Left lung (tissue), 4 donors: ENCODE measurements at regions not wholly inside any gene's neighbourhood (a gene's known extent, or its start where the extent isn't known, plus 50 kb on each side); places are given as distances from the start of the nearest gene placed in this dataset.

Experiments used
- ATAC-seq: fragments of 200-7000 bp; cut with Tn5 transposase; one replicate; pipeline ENCODE4 v1.9.1; 2020; ENCODE audit warnings: moderate library complexity
- DNase-seq, 4 donors: peaks; one replicate each; pipeline ENCODE4 v3.0.0-alpha.2; 2013 to 2020
- H3K27ac ChIP-seq, 2 donors: fragments of 200-600 bp; sonication (generic) in 1 of 2; one replicate each; pipeline versions ENCODE4 v1.5.0 to v1.8.0; 2020 to 2021
- H3K27me3 ChIP-seq, 2 donors: fragments of 200-600 bp; sonication (generic) in 1 of 2; one replicate each; pipeline versions ENCODE4 v1.5.0 to v1.8.0; 2020 to 2021
- H3K36me3 ChIP-seq, 2 donors: fragments of 200-600 bp; sonication (generic) in 1 of 2; one replicate each; pipeline versions ENCODE4 v1.5.0 to v1.8.0; 2020 to 2021
- H3K4me1 ChIP-seq, 2 donors: fragments of 200-600 bp; one replicate each; pipeline ENCODE4 v1.8.0; 2021
- H3K4me3 ChIP-seq, 2 donors: fragments of 200-600 bp; sonication (generic) in 1 of 2; one replicate each; pipeline versions ENCODE4 v1.5.0 to v1.8.0; 2020 to 2021; ENCODE audit warnings: mild to moderate bottlenecking in 1 of 2
- H3K9me3 ChIP-seq, 2 donors: fragments of 200-600 bp; sonication (generic) in 1 of 2; one replicate each; pipeline versions ENCODE4 v1.5.0 to v1.8.0; 2020 to 2021
- CTCF ChIP-seq, 2 donors: fragments of 200-600 bp; sonication (generic) in 1 of 2; IDR thresholded peaks; one replicate each; pipeline versions ENCODE4 v1.5.0 to v1.8.0; 2021; ENCODE audit warnings: antibody characterized with exemption in 2 of 2
- intact Hi-C, 2 donors: fragments of 100-400 bp; cut with DNase I; formaldehyde crosslinking; loops; one replicate each; pipeline versions ENCODE4 v1.11.2 to v1.14.2; 2022
- donor health status: DM: no; HTN: yes; CAD: no.
- donor health status: DM: no; HTN: no; CAD: no.

GRCh38 chrY:15415165-15415564 lies 890.8 kb downstream of the NLGN4Y start:
- H3K9me3 ChIP-seq: no peaks in the 10 kb centered on the region
- intact Hi-C loops: no loop called here
- no peak overlapping the region for H3K4me3 ChIP-seq
- H3K27ac ChIP-seq: no peak overlapping the region
- H3K27me3 ChIP-seq: no peaks in the 10 kb centered on the region
- TF ChIP-seq CTCF (IDR thresholded peaks at IDR 0.05): no peak
- DNase-seq (no peak), ATAC-seq (no peak)
- H3K36me3 ChIP-seq: no peaks in the 10 kb centered on the region
- H3K4me1 ChIP-seq: no peaks in the 10 kb centered on the region

- no peak for TF ChIP-seq CTCF (IDR thresholded peaks at IDR 0.05)
- ATAC-seq (no peak), DNase-seq (no peak)
- H3K4me1 ChIP-seq: no peaks in the 10 kb centered on the region
- intact Hi-C loops: no loop called here
- H3K9me3 ChIP-seq: no peaks in the 10 kb centered on the region
- H3K27ac ChIP-seq: no peak overlapping the region
- H3K27me3 ChIP-seq: no peaks in the 10 kb centered on the region
- H3K4me3 ChIP-seq: no peak overlapping the region
- no peaks in the 10 kb centered on the region for H3K36me3 ChIP-seq
Observed at GRCh38 chrY:15418613-15419012, 894.3 kb downstream of the NLGN4Y start.

- H3K4me3 ChIP-seq: peak overlapping the region in 1 of 2 donors; percentile 23
- H3K36me3 ChIP-seq: no peaks in the 10 kb centered on the region
- no peak for TF ChIP-seq CTCF (IDR thresholded peaks at IDR 0.05)
- H3K9me3 ChIP-seq: no peaks in the 10 kb centered on the region
- no peaks in the 10 kb centered on the region for H3K4me1 ChIP-seq
- H3K27ac ChIP-seq: peak overlapping the region in 1 of 2 donors; percentile 60
- peak in 1 of 4 donors; percentile 66 for DNase-seq
- H3K27me3 ChIP-seq: no peaks in the 10 kb centered on the region
- intact Hi-C loops: no loop called here
- no peak for ATAC-seq
Observed at GRCh38 chrY:15424665-15425132, 900.4 kb downstream of the NLGN4Y start.

GRCh38 chrY:15440021-15440695 lies 915.8 kb downstream of the NLGN4Y start:
- no peaks in the 10 kb centered on the region for H3K4me1 ChIP-seq
- DNase-seq: no peak
- TF ChIP-seq CTCF (IDR thresholded peaks at IDR 0.05): no peak
- H3K27ac ChIP-seq: no peak overlapping the region
- no peaks in the 10 kb centered on the region for H3K27me3 ChIP-seq
- intact Hi-C loops: no loop called here
- no peak overlapping the region for H3K4me3 ChIP-seq
- no peak for ATAC-seq
- H3K9me3 ChIP-seq: peaks cover 0 to 2% of the 10 kb centered on the region in 2 donors
- H3K36me3 ChIP-seq: no peaks in the 10 kb centered on the region

GRCh38 chrY:15440696-15441408 lies 916.5 kb downstream of the NLGN4Y start:
- H3K27me3 ChIP-seq: no peaks in the 10 kb centered on the region
- H3K36me3 ChIP-seq: no peaks in the 10 kb centered on the region
- TF ChIP-seq CTCF (IDR thresholded peaks at IDR 0.05): no peak
- no peaks in the 10 kb centered on the region for H3K4me1 ChIP-seq
- intact Hi-C loops: no loop called here
- H3K9me3 ChIP-seq: peaks cover 0 to 2% of the 10 kb centered on the region in 2 donors
- no peak for DNase-seq
- no peak for ATAC-seq
- H3K27ac ChIP-seq: no peak overlapping the region
- no peak overlapping the region for H3K4me3 ChIP-seq
